Hepatocyte (in vitro differentiated cells): ENCODE measurements at regions not wholly inside any gene's neighbourhood (a gene's known extent, or its start where the extent isn't known, plus 50 kb on each side); places are given as distances from the start of the nearest gene placed in this dataset.

ENCODE experiments used
- CTCF ChIP-seq: fragments of 200-600 bp; sonication (generic); IDR thresholded peaks from 2 replicates; pipeline ENCODE4 v1.5.1; 2016; ENCODE audit warnings: antibody characterized with exemption, mild to moderate bottlenecking; ENCODE audit not compliant: poor library complexity
- EZH2 ChIP-seq: fragments of 200-600 bp; sonication (generic); IDR thresholded peaks from 2 replicates; pipeline ENCODE4 v1.6.1; 2016; ENCODE audit warnings: antibody characterized with exemption, mild to moderate bottlenecking, borderline replicate concordance
- EZH2phosphoT487 ChIP-seq: fragments of 200-600 bp; sonication (generic); IDR thresholded peaks from one replicate; pipeline ENCODE4 v1.6.1; 2018; ENCODE audit warnings: antibody characterized with exemption, mild to moderate bottlenecking, low read depth, moderate library complexity; ENCODE audit not compliant: unreplicated experiment, severe bottlenecking

- TF ChIP-seq CTCF (no peak), EZH2 (no peak), EZH2phosphoT487 (no peak)
Measured at GRCh38 chr7:88490874-88491273, 184.2 kb upstream of the STEAP4 start.
